ENCODE measurements at regions not wholly inside any gene's neighbourhood (a gene's known extent, or its start where the extent isn't known, plus 50 kb on each side); places are given as distances from the start of the nearest gene placed in this dataset.

GRCh38 chr14:100670017-100670752, 56.5 kb upstream of the DLK1 start:
- TF ChIP-seq CTCF (IDR thresholded peaks at IDR 0.05; ENCODE audit: low read depth, low read length) (no peak), POLR2A (IDR thresholded peaks at IDR 0.05; ENCODE audit: extremely low read depth, insufficient read length) (no peak)

Measured in NB4 (cell line).